ENCODE measurements at regions not wholly inside any gene's neighbourhood (a gene's known extent, or its start where the extent isn't known, plus 50 kb on each side); places are given as distances from the start of the nearest gene placed in this dataset.
"Not testable (repeated sequence)": the region's sequence is repeated elsewhere in the genome, so short reads cannot be mapped to it uniquely, and the experiment has no call there.

- DNase-seq (ENCODE audit: low read depth) = no peak
- H3K4me3 ChIP-seq (ENCODE audit: low read depth, low read length) = no peak overlapping the region
- no peak for TF ChIP-seq CTCF (IDR thresholded peaks at IDR 0.05; ENCODE audit: control insufficient read depth, extremely low read depth, insufficient read depth)
These were observed 102.4 kb downstream of the DDX1 start for GRCh38 chr2:15693926-15694588.

GRCh38 chr2:15694589-15694986, 102.9 kb downstream of the DDX1 start:
- no peak for DNase-seq (ENCODE audit: low read depth)
- H3K4me3 ChIP-seq (ENCODE audit: low read depth, low read length) = no peak overlapping the region
- TF ChIP-seq CTCF (IDR thresholded peaks at IDR 0.05; ENCODE audit: control insufficient read depth, extremely low read depth, insufficient read depth) = no peak

GRCh38 chr2:15695582-15696330, 104.1 kb downstream of the DDX1 start:
- no peak for TF ChIP-seq CTCF (IDR thresholded peaks at IDR 0.05; ENCODE audit: control insufficient read depth, extremely low read depth, insufficient read depth)
- H3K4me3 ChIP-seq (ENCODE audit: low read depth, low read length) = no peak overlapping the region
- no peak for DNase-seq (ENCODE audit: low read depth)

GRCh38 chr2:15696606-15697170, 105.0 kb downstream of the DDX1 start:
- not testable (repeated sequence) for DNase-seq (ENCODE audit: low read depth); H3K4me3 ChIP-seq (ENCODE audit: low read depth, low read length)

- no peak for TF ChIP-seq CTCF (IDR thresholded peaks at IDR 0.05; ENCODE audit: control insufficient read depth, extremely low read depth, insufficient read depth)
- no peak for DNase-seq (ENCODE audit: low read depth)
- no peak overlapping the region for H3K4me3 ChIP-seq (ENCODE audit: low read depth, low read length)
These were observed 108.5 kb downstream of the DDX1 start for GRCh38 chr2:15700131-15700530.

- no peak for TF ChIP-seq CTCF (IDR thresholded peaks at IDR 0.05; ENCODE audit: control insufficient read depth, extremely low read depth, insufficient read depth)
- no peak overlapping the region for H3K4me3 ChIP-seq (ENCODE audit: low read depth, low read length)
- no peak for DNase-seq (ENCODE audit: low read depth)
These were observed 109.1 kb downstream of the DDX1 start for GRCh38 chr2:15700599-15701340.

- DNase-seq (ENCODE audit: low read depth) = no peak
- no peak for TF ChIP-seq CTCF (IDR thresholded peaks at IDR 0.05; ENCODE audit: control insufficient read depth, extremely low read depth, insufficient read depth)
- no peak overlapping the region for H3K4me3 ChIP-seq (ENCODE audit: low read depth, low read length)
These were observed 109.8 kb downstream of the DDX1 start for GRCh38 chr2:15701341-15701907.

All from LNCaP clone FGC (cell line).